ENCODE measurements at regions not wholly inside any gene's neighbourhood (a gene's known extent, or its start where the extent isn't known, plus 50 kb on each side); places are given as distances from the start of the nearest gene placed in this dataset.

- TF ChIP-seq CTCF (IDR thresholded peaks at IDR 0.05; ENCODE audit: low read depth, low read length) = no peak
- no peak overlapping the region for H3K4me3 ChIP-seq (ENCODE audit: low read depth, low read length)
Observed at GRCh38 chr12:24134092-24134491, 184.6 kb upstream of the SOX5 start.

GRCh38 chr12:24133384-24133783, 183.9 kb upstream of the SOX5 start:
- no peak overlapping the region for H3K4me3 ChIP-seq (ENCODE audit: low read depth, low read length)
- no peak for TF ChIP-seq CTCF (IDR thresholded peaks at IDR 0.05; ENCODE audit: low read depth, low read length)

GRCh38 chr12:24127919-24128721, 178.7 kb upstream of the SOX5 start:
- no peak for TF ChIP-seq CTCF (IDR thresholded peaks at IDR 0.05; ENCODE audit: low read depth, low read length)
- H3K4me3 ChIP-seq (ENCODE audit: low read depth, low read length) = no peak overlapping the region

GRCh38 chr12:24125280-24125679, 175.8 kb upstream of the SOX5 start:
- TF ChIP-seq CTCF (IDR thresholded peaks at IDR 0.05; ENCODE audit: low read depth, low read length) = no peak
- H3K4me3 ChIP-seq (ENCODE audit: low read depth, low read length) = no peak overlapping the region

- H3K4me3 ChIP-seq (ENCODE audit: low read depth, low read length) = no peak overlapping the region
- TF ChIP-seq CTCF (IDR thresholded peaks at IDR 0.05; ENCODE audit: low read depth, low read length) = no peak
Observed at GRCh38 chr12:24121911-24122310, 172.4 kb upstream of the SOX5 start.

DNA sequence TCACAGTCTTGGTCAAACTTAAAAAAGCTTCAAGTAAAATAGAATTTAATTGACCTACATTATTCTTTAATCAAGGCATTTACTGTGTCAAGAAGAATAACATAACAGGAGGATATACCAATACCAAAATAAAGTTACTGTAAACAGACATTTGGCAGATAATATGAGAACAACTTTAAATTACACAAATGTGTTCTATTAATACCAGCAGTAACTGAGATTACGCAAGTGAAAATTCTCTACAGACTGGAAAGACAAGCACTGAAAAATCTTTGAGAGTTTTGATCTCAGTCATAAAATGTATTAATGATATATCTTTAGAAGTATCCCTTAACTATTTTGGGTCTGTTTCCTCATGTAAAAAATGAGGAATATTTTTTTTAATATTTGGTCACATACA, 169.2 kb upstream of the SOX5 start:
- no peak for TF ChIP-seq CTCF (IDR thresholded peaks at IDR 0.05; ENCODE audit: low read depth, low read length)
- no peak overlapping the region for H3K4me3 ChIP-seq (ENCODE audit: low read depth, low read length)

DNA sequence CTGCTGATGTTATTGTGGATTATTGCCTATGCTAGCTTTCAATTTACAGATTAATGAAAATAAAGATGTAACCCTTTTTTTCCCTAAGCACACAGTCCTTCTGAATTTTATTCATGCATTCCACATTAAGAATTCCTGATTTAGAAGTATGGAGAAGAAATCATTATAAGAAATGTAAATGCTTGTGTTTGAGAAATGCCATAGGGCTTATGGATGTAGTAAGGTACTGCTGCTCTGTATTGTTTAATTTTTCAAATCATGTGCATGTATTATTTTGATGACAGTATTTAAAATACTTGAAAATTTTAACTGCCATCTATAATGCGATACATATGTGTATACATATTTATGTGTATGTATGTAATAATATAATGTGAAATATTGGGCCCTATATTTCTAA, 167.1 kb upstream of the SOX5 start:
- no peak for TF ChIP-seq CTCF (IDR thresholded peaks at IDR 0.05; ENCODE audit: low read depth, low read length)
- no peak overlapping the region for H3K4me3 ChIP-seq (ENCODE audit: low read depth, low read length)
